ENCODE measurements at regions not wholly inside any gene's neighbourhood (a gene's known extent, or its start where the extent isn't known, plus 50 kb on each side); places are given as distances from the start of the nearest gene placed in this dataset.
"Not testable (repeated sequence)": the region's sequence is repeated elsewhere in the genome, so short reads cannot be mapped to it uniquely, and the experiment has no call there.

- DNase-seq, H3K4me3 ChIP-seq, H3K27ac ChIP-seq, H3K36me3 ChIP-seq, H3K9me3 ChIP-seq, H3K4me1 ChIP-seq, H3K27me3 ChIP-seq: not testable (repeated sequence)
Measured at GRCh38 chr7:150107283-150107682, 215.9 kb upstream of the LRRC61 start.

- not testable (repeated sequence) for DNase-seq, H3K4me3 ChIP-seq, H3K27me3 ChIP-seq, H3K27ac ChIP-seq, H3K9me3 ChIP-seq, H3K4me1 ChIP-seq, H3K36me3 ChIP-seq
Measured at GRCh38 chr7:150110375-150110820, 212.8 kb upstream of the LRRC61 start.

- H3K4me1 ChIP-seq, H3K9me3 ChIP-seq, DNase-seq, H3K4me3 ChIP-seq, H3K27ac ChIP-seq, H3K36me3 ChIP-seq, H3K27me3 ChIP-seq: not testable (repeated sequence)
Measured at GRCh38 chr7:150110882-150111281, 212.3 kb upstream of the LRRC61 start.

- not testable (repeated sequence) for H3K27ac ChIP-seq, H3K9me3 ChIP-seq, H3K36me3 ChIP-seq, H3K4me3 ChIP-seq, H3K4me1 ChIP-seq, H3K27me3 ChIP-seq, DNase-seq
Measured at GRCh38 chr7:150111373-150112139, 211.6 kb upstream of the LRRC61 start.

GRCh38 chr7:150113301-150113700 is 209.9 kb upstream of the LRRC61 start:
- H3K36me3 ChIP-seq, H3K27me3 ChIP-seq, H3K4me1 ChIP-seq, DNase-seq, H3K9me3 ChIP-seq, H3K4me3 ChIP-seq, H3K27ac ChIP-seq: not testable (repeated sequence)

- not testable (repeated sequence) for H3K27ac ChIP-seq, H3K4me3 ChIP-seq, H3K27me3 ChIP-seq, DNase-seq, H3K4me1 ChIP-seq, H3K9me3 ChIP-seq, H3K36me3 ChIP-seq
Measured at GRCh38 chr7:150114591-150114990, 208.6 kb upstream of the LRRC61 start.

GRCh38 chr7:150119966-150120365 is 203.2 kb upstream of the LRRC61 start:
- H3K27me3 ChIP-seq, DNase-seq, H3K36me3 ChIP-seq, H3K27ac ChIP-seq, H3K4me3 ChIP-seq, H3K9me3 ChIP-seq, H3K4me1 ChIP-seq: not testable (repeated sequence)

- H3K4me3 ChIP-seq, H3K27ac ChIP-seq, H3K9me3 ChIP-seq, H3K27me3 ChIP-seq, DNase-seq, H3K4me1 ChIP-seq, H3K36me3 ChIP-seq: not testable (repeated sequence)
Measured at GRCh38 chr7:150125831-150126230, 197.3 kb upstream of the LRRC61 start.

- not testable (repeated sequence) for H3K27ac ChIP-seq, H3K4me3 ChIP-seq, H3K36me3 ChIP-seq, H3K9me3 ChIP-seq, H3K4me1 ChIP-seq, DNase-seq, H3K27me3 ChIP-seq
Measured at GRCh38 chr7:150134451-150134850, 188.7 kb upstream of the LRRC61 start.

- DNase-seq, H3K36me3 ChIP-seq, H3K4me1 ChIP-seq, H3K27me3 ChIP-seq, H3K27ac ChIP-seq, H3K4me3 ChIP-seq, H3K9me3 ChIP-seq: not testable (repeated sequence)
Measured at GRCh38 chr7:150135620-150136190, 187.4 kb upstream of the LRRC61 start.

- H3K9me3 ChIP-seq, H3K27me3 ChIP-seq, H3K4me3 ChIP-seq, H3K4me1 ChIP-seq, H3K27ac ChIP-seq, DNase-seq, H3K36me3 ChIP-seq: not testable (repeated sequence)
Measured at GRCh38 chr7:150139840-150140239, 183.3 kb upstream of the LRRC61 start.

GRCh38 chr7:150141525-150142345 is 181.4 kb upstream of the LRRC61 start:
- H3K4me1 ChIP-seq, DNase-seq, H3K9me3 ChIP-seq, H3K27ac ChIP-seq, H3K4me3 ChIP-seq, H3K27me3 ChIP-seq, H3K36me3 ChIP-seq: not testable (repeated sequence)

- not testable (repeated sequence) for DNase-seq, H3K9me3 ChIP-seq, H3K27ac ChIP-seq, H3K36me3 ChIP-seq, H3K27me3 ChIP-seq, H3K4me3 ChIP-seq, H3K4me1 ChIP-seq
Measured at GRCh38 chr7:150146124-150146523, 177.0 kb upstream of the LRRC61 start.

GRCh38 chr7:150147524-150147923 is 175.6 kb upstream of the LRRC61 start:
- DNase-seq, H3K27ac ChIP-seq, H3K4me1 ChIP-seq, H3K9me3 ChIP-seq, H3K27me3 ChIP-seq, H3K4me3 ChIP-seq, H3K36me3 ChIP-seq: not testable (repeated sequence)

GRCh38 chr7:150156015-150156414 is 167.1 kb upstream of the LRRC61 start:
- H3K4me3 ChIP-seq, result not testable (repeated sequence)

More at GRCh38 chr7:150156015-150156414, 167.1 kb upstream of the LRRC61 start:
- not testable (repeated sequence) for H3K27me3 ChIP-seq, H3K4me1 ChIP-seq, DNase-seq, H3K36me3 ChIP-seq, H3K9me3 ChIP-seq, H3K27ac ChIP-seq

Measured in Peyer's patch (tissue), 4 donors.